GM18873 (cell line): ENCODE measurements at regions not wholly inside any gene's neighbourhood (a gene's known extent, or its start where the extent isn't known, plus 50 kb on each side); places are given as distances from the start of the nearest gene placed in this dataset.

Source experiments
- ATAC-seq: cut with Tn5 transposase; IDR thresholded peaks from one replicate; pipeline ENCODE4 v1.9.1; 2021; ENCODE audit warnings: mild to moderate bottlenecking, moderate library complexity, moderate number of reproducible peaks; ENCODE audit not compliant: unreplicated experiment, low FRiP score

DNA sequence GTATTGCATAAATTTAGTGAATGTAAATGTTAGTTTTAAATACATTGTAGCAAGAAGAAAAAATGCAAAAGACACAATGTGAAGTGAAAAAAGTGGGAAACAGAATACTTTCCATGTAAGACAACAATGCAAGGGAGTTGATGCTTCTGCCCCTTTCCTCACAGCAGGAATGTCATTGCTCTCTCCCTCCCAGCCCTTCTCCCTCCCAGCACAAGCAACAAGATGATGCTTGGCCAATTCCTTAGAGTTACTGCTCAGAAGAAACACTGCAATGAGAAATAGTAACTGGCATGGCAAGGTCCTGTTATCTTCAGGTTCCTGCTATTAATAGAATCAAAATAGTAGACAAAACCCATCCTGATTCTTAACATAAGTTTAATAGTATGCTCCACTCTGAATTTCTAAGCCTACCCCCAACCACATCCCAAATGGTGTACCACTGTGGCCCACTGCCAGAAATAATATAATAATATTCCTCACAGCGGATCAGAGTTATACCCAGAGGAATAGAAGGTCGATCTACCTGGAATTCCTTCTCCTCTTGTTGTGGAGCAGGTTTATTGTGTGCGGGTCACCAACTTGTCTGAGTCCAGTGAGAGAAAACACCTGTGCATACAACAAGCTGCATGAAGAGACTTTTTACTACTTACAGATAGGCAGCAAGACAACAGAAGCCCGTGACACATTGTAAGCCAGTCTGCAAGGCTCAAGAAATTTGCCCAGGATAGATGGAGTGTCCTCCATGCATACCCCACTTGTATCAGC, 69.8 kb upstream of the SLC7A11 start:
- no peak for ATAC-seq

DNA sequence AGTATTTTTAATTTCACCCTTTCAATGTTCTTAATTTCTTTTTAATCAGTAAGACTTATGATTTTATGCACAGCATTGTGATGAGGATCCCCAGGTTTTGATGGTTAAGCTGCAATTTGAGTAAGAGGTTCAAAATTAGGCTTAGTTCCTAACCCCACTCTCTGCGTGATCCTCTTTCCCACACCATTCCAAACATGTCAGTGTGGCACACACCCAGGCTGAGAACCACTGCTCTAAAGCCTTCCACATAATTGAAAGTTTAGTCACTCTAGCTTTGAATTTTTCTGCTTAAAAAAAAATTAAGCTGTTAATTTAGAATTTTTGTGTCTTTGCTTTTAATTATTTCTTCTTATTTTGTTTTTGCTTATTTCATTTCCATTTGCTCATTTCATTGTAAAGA, 68.8 kb upstream of the SLC7A11 start:
- ATAC-seq = no peak

DNA sequence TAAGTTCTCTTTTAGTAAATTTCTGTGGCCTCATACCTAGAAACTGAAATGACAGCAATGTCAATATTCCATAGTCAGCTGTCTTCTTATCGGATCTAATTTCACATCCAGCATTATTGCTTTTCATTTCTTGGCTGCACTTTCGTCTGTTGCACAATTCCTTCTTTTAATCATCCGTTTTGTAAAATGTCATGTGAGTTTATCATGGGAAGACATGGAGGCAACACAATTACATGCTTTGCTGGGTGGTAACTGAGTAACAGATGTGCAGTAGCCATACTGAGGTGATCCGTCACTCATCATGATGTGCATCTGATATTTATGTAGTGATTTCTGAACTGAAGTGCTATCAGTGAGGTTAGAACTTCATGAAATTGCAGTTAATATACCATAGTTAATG, 68.3 kb upstream of the SLC7A11 start:
- no peak for ATAC-seq

DNA sequence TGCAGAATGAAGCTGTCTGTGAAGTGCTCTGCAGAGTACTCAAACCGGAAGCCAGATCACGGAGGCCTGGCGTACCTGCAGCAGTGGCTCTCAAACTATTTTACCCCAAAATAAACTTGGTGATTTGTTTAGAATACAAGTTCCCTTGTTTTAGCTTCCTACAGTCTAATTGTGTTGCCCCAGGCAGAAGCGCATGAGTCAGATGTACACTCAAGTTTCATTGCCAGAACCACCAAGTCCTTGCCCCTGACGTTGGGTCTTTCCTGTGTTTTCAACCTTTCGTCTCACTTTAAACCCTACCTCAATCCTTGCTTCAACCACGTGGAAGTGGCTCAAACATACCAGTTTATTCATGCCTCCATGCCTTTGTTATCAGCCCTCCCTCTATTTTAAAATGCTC, 66.2 kb upstream of the SLC7A11 start:
- ATAC-seq = no peak

DNA sequence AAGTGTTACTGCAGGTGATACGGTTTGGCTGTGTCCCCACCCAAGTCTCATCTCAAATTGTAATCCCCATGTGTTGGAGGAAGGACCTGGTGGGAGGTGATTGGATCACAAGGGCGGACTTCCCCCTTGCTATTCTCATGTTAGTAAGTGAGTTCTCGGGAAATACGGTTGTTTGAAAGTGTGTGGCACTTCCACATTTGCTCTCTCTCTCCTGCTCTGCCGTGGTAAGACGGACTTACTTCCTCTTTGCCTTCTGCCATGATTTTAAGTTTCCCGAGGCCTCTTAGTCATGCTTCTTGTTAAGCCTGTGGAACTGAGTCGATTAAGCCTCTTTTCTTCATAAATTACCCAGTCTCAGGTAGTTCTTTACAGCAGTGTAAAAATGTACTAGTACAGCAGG, 65.2 kb upstream of the SLC7A11 start:
- no peak for ATAC-seq

DNA sequence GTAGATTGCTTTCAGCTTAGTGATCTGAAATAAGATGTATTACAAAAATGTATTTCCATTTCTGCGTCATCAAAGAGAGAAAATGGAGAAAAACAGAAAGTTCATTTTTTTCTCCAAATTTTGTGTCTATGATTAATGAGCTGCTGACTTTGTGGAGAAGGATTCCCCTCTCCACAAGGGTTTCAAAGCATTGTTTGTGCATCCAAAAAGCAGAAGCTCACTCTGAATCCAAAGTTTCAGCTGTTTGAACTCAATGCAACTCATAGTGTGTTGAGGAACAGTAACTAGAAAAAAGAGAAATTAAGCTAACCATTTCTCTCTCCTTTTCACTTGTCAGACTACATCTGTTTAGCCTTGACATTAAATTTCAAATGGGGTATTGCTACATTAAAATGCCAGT, 62.9 kb upstream of the SLC7A11 start:
- no peak for ATAC-seq

DNA sequence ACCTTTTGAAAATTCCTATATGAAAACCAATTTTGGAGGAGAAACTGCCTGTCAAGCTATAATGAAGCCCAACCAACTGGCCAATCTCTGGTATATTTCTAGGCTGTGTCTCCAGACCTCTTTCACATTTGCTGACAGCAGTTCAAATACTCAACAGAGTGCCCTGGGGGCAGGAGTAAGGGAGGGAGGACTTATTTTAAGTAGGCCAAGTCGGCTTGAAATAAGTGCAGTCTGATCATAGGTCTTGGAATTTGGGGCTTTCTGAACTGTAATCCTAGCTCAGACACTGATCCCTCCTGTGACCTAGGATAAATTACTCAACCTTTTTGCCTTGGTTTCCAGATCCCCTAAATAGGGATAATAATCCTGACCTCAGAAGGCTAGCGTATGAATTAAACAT, 59.4 kb upstream of the SLC7A11 start:
- ATAC-seq = no peak

DNA sequence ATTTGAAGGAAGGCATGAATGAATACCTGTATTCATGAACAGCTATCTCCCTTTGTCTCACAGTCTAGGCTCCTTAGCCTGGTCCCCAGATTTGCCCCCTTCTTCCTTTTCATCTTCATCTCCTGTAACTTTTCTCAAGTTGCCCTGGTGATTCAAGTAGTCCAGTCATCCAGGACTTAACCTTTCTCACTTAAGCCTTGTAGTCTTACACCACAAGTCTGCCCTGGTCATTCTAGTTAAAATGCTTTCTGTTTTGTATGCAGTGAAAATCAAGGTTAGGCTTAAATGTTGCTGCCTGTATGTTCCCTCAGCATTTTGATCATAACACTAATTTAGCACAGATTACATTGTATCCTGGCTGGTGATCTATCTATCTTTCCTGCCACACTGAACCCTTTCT, 58.5 kb upstream of the SLC7A11 start:
- ATAC-seq = no peak

DNA sequence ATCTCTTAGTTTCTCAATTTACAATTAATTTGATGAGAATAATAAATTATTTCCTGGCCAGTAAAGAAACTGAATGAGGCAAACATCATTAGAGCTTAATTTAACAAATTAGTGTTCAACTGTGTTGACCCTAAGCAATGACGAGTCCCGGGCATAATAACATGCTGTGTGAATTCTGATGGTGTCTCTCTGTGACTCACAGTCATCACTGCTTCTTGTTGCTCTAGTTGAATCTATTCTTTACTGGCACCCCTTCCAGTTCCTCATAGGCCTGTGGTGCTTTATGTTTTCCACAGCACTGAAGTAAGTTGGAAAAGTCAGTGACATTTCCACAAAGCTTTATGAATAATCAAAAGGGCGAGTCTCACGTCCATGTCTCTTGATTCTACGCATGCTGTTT, 57.7 kb upstream of the SLC7A11 start:
- no peak for ATAC-seq

DNA sequence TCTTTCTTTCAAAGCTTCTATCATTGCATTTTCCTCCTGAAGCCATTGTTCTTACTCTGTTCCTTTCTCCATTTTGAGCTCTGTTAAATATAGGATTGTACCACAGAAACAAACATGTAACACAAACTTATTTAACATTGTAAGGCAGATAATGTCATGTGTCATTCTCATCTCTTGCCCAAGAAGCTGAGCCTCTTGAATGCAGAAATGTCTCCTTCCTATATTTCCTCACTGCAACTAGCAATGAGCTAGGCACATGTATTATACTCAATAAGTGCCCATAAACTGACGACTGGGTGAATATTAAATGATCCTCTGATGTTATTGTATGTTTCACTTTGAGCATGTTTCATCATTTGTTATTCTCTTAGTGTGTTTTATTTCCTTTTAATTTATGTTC, 56.7 kb upstream of the SLC7A11 start:
- no peak for ATAC-seq

DNA sequence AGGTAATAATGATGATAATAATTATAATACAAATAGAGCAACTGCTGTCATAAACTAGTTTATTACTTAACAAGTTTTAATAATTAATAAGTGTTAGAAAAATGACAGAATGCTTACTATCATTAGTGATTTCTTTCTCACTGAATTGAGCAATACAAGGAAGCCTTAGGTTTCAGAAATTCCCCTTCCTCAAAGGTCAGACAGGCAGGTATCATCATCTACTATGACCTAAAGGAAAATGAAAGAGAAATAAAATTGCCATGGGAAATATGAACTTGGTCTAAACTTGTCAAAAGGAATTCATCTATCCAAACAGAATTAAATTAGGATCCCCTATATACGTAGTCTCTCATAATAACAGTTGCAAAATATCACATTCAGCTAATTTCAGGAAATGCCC, 56.3 kb upstream of the SLC7A11 start:
- ATAC-seq = no peak

DNA sequence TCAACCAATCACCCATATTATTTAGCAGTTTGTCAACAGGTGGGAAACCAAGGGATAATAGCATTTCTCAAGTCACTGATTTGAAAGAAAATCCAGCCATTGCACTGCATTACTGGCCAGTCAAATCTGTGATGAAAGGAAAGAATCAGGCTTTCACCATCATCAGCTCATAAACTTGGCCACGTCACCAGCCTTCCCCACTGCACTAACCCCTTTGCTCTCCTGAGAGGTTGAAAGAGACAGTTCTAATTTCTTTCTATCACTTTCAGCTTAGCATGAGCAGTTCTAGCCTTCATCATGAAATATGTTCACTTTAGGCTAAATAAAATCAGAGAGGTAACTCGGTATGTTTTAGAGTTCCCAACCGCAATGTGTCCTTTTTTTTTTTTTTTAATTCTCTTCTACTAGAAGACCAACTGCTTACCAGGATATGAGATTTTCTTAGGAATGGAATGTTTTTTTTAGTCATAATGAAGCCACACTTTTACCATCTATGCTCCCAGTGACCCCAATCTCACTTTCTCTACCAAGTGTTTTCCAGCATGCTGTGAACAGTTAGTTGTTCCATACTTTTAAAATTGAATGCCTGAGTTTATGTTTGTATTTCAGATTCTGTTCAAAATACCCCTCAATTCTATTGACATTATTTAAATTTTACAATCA, 55.7 kb upstream of the SLC7A11 start:
- no peak for ATAC-seq

DNA sequence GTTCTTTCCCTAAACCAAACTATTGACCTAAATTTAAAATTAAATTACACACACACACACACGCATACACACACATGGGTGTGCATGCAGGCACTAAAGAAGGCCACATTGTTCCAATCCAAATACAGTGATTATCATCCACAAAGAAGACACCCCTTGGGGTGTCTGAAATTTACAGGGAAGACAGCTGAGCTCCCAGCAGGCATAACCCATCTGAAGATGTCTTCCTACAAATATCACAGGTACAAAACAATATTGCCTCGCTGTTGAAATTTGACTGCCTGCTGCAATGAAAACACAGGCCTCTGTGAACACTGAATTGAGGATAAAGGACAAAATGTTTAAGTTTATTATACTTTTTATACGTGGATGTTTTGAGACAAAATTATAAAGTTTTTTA, 50.2 kb upstream of the SLC7A11 start:
- no peak for ATAC-seq
